Gastrocnemius medialis (tissue), 4 donors: ENCODE measurements at regions not wholly inside any gene's neighbourhood (a gene's known extent, or its start where the extent isn't known, plus 50 kb on each side); places are given as distances from the start of the nearest gene placed in this dataset.

ENCODE experiments used
- ATAC-seq, 2 donors: fragments of 150-250 bp; one replicate each; pipeline ENCODE4 v1.9.1; 2016
- DNase-seq, 2 donors: peaks; one replicate each; pipeline ENCODE4 v3.0.0-alpha.2; 2019
- H3K27ac ChIP-seq, 4 donors: fragments of 200-600 bp; sonication (generic); 1 replicate in 1 of 4; 2 replicates in 3 of 4; pipeline ENCODE4 v1.5.1; 2016 to 2018; ENCODE audit warnings: mild to moderate bottlenecking in 2 of 4, moderate library complexity in 1 of 4
- H3K27me3 ChIP-seq, 3 donors: fragments of 200-600 bp; sonication (generic) in 2 of 3; 1 replicate in 1 of 3; 2 replicates in 2 of 3; pipeline versions ENCODE4 v1.5.1 to v1.6.0; 2016 to 2019; ENCODE audit warnings: mild to moderate bottlenecking in 1 of 3, moderate library complexity in 1 of 3
- H3K36me3 ChIP-seq, 2 donors: fragments of 200-600 bp; sonication (generic) in 1 of 2; one replicate each; pipeline ENCODE4 v1.5.1; 2017 to 2018
- H3K4me1 ChIP-seq, 2 donors: fragments of 200-600 bp; sonication (generic) in 1 of 2; one replicate each; pipeline ENCODE4 v1.5.1; 2016 to 2017; ENCODE audit warnings: mild to moderate bottlenecking in 2 of 2
- H3K4me3 ChIP-seq, 4 donors: fragments of 200-600 bp; sonication (generic) in 3 of 4; 1 replicate in 1 of 4; 2 replicates in 3 of 4; pipeline ENCODE4 v1.5.1; 2016 to 2019; ENCODE audit warnings: mild to moderate bottlenecking in 2 of 4
- H3K9me3 ChIP-seq, 3 donors: fragments of 200-600 bp; sonication (generic) in 2 of 3; 1 replicate in 1 of 3; 2 replicates in 2 of 3; pipeline ENCODE4 v1.5.1; 2016 to 2019
- CTCF ChIP-seq, 5 experiments: fragments of 450-650 bp in 3 of 5; fragments of 200-600 bp in 2 of 5; sonication (generic) in 2 of 5; IDR thresholded peaks in 4 of 5; conservative IDR thresholded peaks in 1 of 5; 1 replicate in 4 of 5; 2 replicates in 1 of 5; pipeline ENCODE4 v1.5.1; 2016 to 2019; ENCODE audit warnings: antibody characterized with exemption in 5 of 5, mild to moderate bottlenecking in 3 of 5, moderate library complexity in 3 of 5
- POLR2A ChIP-seq, 2 donors: fragments of 450-650 bp; IDR thresholded peaks; one replicate each; pipeline ENCODE4 v1.6.1; 2017; ENCODE audit warnings: antibody characterized with exemption in 2 of 2, mild to moderate bottlenecking in 2 of 2, moderate library complexity in 2 of 2
- in situ Hi-C, 4 donors: fragments of 200-750 bp; cut with MboI; loops; one replicate each; pipeline versions ENCODE4 v1.15.0 to v1.8.0; 2017; ENCODE audit warnings: low sequenced_read_pairs in 4 of 4
- intact Hi-C: fragments of 100-400 bp; cut with DNase I; formaldehyde crosslinking; loops from one replicate; pipeline ENCODE4 v1.15.1; 2023; ENCODE audit warnings: low total_unique reads

GRCh38 chr5:30937070-30937469 is 256.4 kb upstream of the CDH6 start:
- Histone ChIP-seq H3K4me3 (no peak overlapping the region), H3K36me3 (no peaks in the 10 kb centered on the region), H3K27ac (no peak overlapping the region), H3K27me3 (no peaks in the 10 kb centered on the region), H3K4me1 (no peaks in the 10 kb centered on the region), H3K9me3 (no peaks in the 10 kb centered on the region)
- ATAC-seq (no peak), DNase-seq (no peak)
- intact Hi-C loops (no loop called here), in situ Hi-C loops (no loop called here)
- TF ChIP-seq CTCF (IDR thresholded peaks at IDR 0.05 in 4 of 5, conservative IDR thresholded peaks at IDR 0.05 in 1 of 5): no peak
- TF ChIP-seq POLR2A (IDR thresholded peaks at IDR 0.05): no peak

GRCh38 chr5:30933599-30933998 is 259.9 kb upstream of the CDH6 start:
- TF ChIP-seq CTCF (IDR thresholded peaks at IDR 0.05 in 4 of 5, conservative IDR thresholded peaks at IDR 0.05 in 1 of 5) (no peak), POLR2A (IDR thresholded peaks at IDR 0.05) (no peak)
- ATAC-seq (no peak), DNase-seq (no peak)
- Histone ChIP-seq H3K4me3 (no peak overlapping the region), H3K9me3 (no peaks in the 10 kb centered on the region), H3K27ac (no peak overlapping the region), H3K27me3 (no peaks in the 10 kb centered on the region), H3K36me3 (no peaks in the 10 kb centered on the region), H3K4me1 (no peaks in the 10 kb centered on the region)
- intact Hi-C loops: no loop called here
- in situ Hi-C loops: no loop called here

- DNase-seq (no peak), ATAC-seq (no peak)
- in situ Hi-C loops: no loop called here
- intact Hi-C loops: no loop called here
- no peak overlapping the region for H3K4me3 ChIP-seq
- no peaks in the 10 kb centered on the region for H3K4me1 ChIP-seq
- no peaks in the 10 kb centered on the region for H3K9me3 ChIP-seq
- TF ChIP-seq CTCF (IDR thresholded peaks at IDR 0.05 in 4 of 5, conservative IDR thresholded peaks at IDR 0.05 in 1 of 5): no peak
- no peak for TF ChIP-seq POLR2A (IDR thresholded peaks at IDR 0.05)
- H3K27me3 ChIP-seq: no peaks in the 10 kb centered on the region
- no peak overlapping the region for H3K27ac ChIP-seq
- no peaks in the 10 kb centered on the region for H3K36me3 ChIP-seq
Measured at GRCh38 chr5:30932273-30933017, 261.0 kb upstream of the CDH6 start.

- DNase-seq: no peak
- TF ChIP-seq CTCF (IDR thresholded peaks at IDR 0.05 in 4 of 5, conservative IDR thresholded peaks at IDR 0.05 in 1 of 5) (no peak), POLR2A (IDR thresholded peaks at IDR 0.05) (no peak)
- Histone ChIP-seq H3K27me3 (no peaks in the 10 kb centered on the region), H3K27ac (no peak overlapping the region), H3K36me3 (no peaks in the 10 kb centered on the region), H3K4me1 (no peaks in the 10 kb centered on the region), H3K9me3 (no peaks in the 10 kb centered on the region), H3K4me3 (no peak overlapping the region)
- in situ Hi-C loops: no loop called here
- no peak for ATAC-seq
- intact Hi-C loops: no loop called here
Measured at GRCh38 chr5:30930736-30931135, 262.8 kb upstream of the CDH6 start.

- DNase-seq (no peak), ATAC-seq (no peak)
- Histone ChIP-seq H3K4me1 (no peaks in the 10 kb centered on the region), H3K27ac (no peak overlapping the region), H3K9me3 (no peaks in the 10 kb centered on the region), H3K4me3 (no peak overlapping the region), H3K27me3 (no peaks in the 10 kb centered on the region), H3K36me3 (no peaks in the 10 kb centered on the region)
- in situ Hi-C loops: no loop called here
- TF ChIP-seq CTCF (IDR thresholded peaks at IDR 0.05 in 4 of 5, conservative IDR thresholded peaks at IDR 0.05 in 1 of 5) (no peak), POLR2A (IDR thresholded peaks at IDR 0.05) (no peak)
- intact Hi-C loops: no loop called here
Measured at GRCh38 chr5:30928956-30929355, 264.5 kb upstream of the CDH6 start.
